ENCODE measurements at regions not wholly inside any gene's neighbourhood (a gene's known extent, or its start where the extent isn't known, plus 50 kb on each side); places are given as distances from the start of the nearest gene placed in this dataset.

DNA sequence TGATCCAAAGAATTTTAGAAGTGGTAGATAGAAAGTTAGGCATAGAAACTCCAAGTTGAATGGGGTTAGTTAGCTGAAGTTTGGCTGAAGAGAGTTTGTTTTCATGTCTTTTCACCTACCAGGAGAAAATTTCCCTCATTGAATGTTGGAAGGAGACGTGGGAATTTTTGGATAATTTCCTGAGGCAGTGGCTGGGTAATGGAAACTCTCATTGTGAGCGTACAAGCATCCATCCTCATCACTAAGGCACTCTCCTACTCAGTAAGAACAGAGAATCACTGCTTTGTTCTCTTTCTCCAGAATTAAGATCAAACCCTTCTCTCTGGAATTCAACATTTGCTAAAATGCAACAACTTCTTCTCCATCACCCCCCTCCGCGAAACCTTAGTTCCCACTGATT is 179.7 kb downstream of the PALM2AKAP2 start:
- Mint-ChIP-seq H3K4me1 (peaks cover 9% of the 10 kb centered on the region), H3K27me3 (ENCODE audit: low read depth) (no peaks in the 10 kb centered on the region), H3K9me3 (no peaks in the 10 kb centered on the region), H3K36me3 (no peaks in the 10 kb centered on the region), H3K27ac (no peak overlapping the region), H3K4me3 (no peak overlapping the region)
- TF ChIP-seq, protein P1, sequence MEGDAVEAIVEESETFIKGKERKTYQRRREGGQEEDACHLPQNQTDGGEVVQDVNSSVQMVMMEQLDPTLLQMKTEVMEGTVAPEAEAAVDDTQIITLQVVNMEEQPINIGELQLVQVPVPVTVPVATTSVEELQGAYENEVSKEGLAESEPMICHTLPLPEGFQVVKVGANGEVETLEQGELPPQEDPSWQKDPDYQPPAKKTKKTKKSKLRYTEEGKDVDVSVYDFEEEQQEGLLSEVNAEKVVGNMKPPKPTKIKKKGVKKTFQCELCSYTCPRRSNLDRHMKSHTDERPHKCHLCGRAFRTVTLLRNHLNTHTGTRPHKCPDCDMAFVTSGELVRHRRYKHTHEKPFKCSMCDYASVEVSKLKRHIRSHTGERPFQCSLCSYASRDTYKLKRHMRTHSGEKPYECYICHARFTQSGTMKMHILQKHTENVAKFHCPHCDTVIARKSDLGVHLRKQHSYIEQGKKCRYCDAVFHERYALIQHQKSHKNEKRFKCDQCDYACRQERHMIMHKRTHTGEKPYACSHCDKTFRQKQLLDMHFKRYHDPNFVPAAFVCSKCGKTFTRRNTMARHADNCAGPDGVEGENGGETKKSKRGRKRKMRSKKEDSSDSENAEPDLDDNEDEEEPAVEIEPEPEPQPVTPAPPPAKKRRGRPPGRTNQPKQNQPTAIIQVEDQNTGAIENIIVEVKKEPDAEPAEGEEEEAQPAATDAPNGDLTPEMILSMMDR (IDR thresholded peaks at IDR 0.05; ENCODE audit: unreplicated experiment), result no peak
- no peak for DNase-seq (ENCODE audit: low spot score in 2 of 2, unreplicated experiment in 2 of 2)

DNA sequence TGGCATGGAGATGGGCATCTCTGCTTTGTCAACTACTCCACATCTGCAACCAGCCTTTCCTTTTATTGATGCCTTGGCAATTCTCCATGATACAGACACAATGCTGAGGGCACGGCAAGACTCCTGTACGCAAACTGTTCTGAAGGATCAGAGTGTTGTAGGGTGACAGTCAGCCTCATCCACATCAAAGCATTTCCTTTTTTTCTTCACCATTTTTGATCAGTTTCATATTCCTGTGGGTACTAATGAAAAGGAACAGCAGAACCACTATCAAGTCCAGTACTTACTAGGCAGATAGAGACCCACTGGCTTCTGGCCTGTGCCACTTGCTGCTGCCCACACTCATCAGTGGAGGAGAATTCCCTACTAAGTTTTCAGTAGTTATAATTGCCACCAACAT is 181.6 kb downstream of the PALM2AKAP2 start:
- TF ChIP-seq, protein P1 (IDR thresholded peaks at IDR 0.05; ENCODE audit: unreplicated experiment), result no peak
- peaks cover 8% of the 10 kb centered on the region for H3K4me1 Mint-ChIP-seq
- H3K4me3 Mint-ChIP-seq, result no peak overlapping the region
- no peaks in the 10 kb centered on the region for H3K9me3 Mint-ChIP-seq
- no peak overlapping the region for H3K27ac Mint-ChIP-seq
- H3K36me3 Mint-ChIP-seq, result no peaks in the 10 kb centered on the region
- no peak for DNase-seq (ENCODE audit: low spot score in 2 of 2, unreplicated experiment in 2 of 2)
- H3K27me3 Mint-ChIP-seq (ENCODE audit: low read depth), result no peaks in the 10 kb centered on the region

DNA sequence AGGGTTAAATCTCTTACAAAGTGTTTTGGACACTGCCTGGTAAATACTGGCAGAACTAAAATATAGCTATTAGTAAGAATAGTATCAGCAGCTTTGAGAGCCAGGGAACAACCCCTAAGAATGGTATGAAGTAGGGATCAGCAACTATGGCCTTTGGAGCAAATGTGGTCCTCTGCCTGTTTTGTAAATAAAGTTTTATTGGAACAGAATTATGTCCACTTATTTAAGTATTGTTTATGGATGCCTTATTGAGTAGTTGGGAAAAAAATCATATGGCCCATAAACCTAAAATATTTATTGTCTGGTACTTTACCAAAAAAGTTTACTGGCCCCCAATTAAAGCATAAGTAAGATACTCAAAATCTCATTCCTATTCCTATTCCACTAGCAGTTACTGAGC is 182.2 kb downstream of the PALM2AKAP2 start:
- H3K27ac Mint-ChIP-seq, result no peak overlapping the region
- peaks cover 2% of the 10 kb centered on the region for H3K4me1 Mint-ChIP-seq
- H3K36me3 Mint-ChIP-seq, result no peaks in the 10 kb centered on the region
- DNase-seq (ENCODE audit: low spot score in 2 of 2, unreplicated experiment in 2 of 2), result no peak
- no peaks in the 10 kb centered on the region for H3K27me3 Mint-ChIP-seq (ENCODE audit: low read depth)
- H3K4me3 Mint-ChIP-seq, result no peak overlapping the region
- H3K9me3 Mint-ChIP-seq, result no peaks in the 10 kb centered on the region
- TF ChIP-seq, protein P1 (IDR thresholded peaks at IDR 0.05; ENCODE audit: unreplicated experiment), result no peak

- Mint-ChIP-seq H3K4me3 (no peak overlapping the region), H3K27me3 (ENCODE audit: low read depth) (no peaks in the 10 kb centered on the region), H3K27ac (no peak overlapping the region), H3K36me3 (no peaks in the 10 kb centered on the region), H3K4me1 (peaks cover 1% of the 10 kb centered on the region), H3K9me3 (no peaks in the 10 kb centered on the region)
- DNase-seq (ENCODE audit: low spot score in 2 of 2, unreplicated experiment in 2 of 2), result no peak
- TF ChIP-seq, protein P1 (IDR thresholded peaks at IDR 0.05; ENCODE audit: unreplicated experiment), result no peak
These were observed 183.1 kb downstream of the PALM2AKAP2 start for GRCh38 chr9:109963079-109963478.

GRCh38 chr9:109966643-109967368 is 186.8 kb downstream of the PALM2AKAP2 start:
- Mint-ChIP-seq H3K4me1 (peaks cover 14% of the 10 kb centered on the region), H3K9me3 (no peaks in the 10 kb centered on the region), H3K27ac (no peak overlapping the region), H3K36me3 (no peaks in the 10 kb centered on the region), H3K27me3 (ENCODE audit: low read depth) (no peaks in the 10 kb centered on the region), H3K4me3 (no peak overlapping the region)
- TF ChIP-seq, protein P1 (IDR thresholded peaks at IDR 0.05; ENCODE audit: unreplicated experiment), result no peak
- DNase-seq (ENCODE audit: low spot score in 2 of 2, unreplicated experiment in 2 of 2), result no peak

All from mesothelial cell of epicardium (in vitro differentiated cells).